ENCODE measurements at regions not wholly inside any gene's neighbourhood (a gene's known extent, or its start where the extent isn't known, plus 50 kb on each side); places are given as distances from the start of the nearest gene placed in this dataset.
"Not testable (repeated sequence)": the region's sequence is repeated elsewhere in the genome, so short reads cannot be mapped to it uniquely, and the experiment has no call there.

DNA sequence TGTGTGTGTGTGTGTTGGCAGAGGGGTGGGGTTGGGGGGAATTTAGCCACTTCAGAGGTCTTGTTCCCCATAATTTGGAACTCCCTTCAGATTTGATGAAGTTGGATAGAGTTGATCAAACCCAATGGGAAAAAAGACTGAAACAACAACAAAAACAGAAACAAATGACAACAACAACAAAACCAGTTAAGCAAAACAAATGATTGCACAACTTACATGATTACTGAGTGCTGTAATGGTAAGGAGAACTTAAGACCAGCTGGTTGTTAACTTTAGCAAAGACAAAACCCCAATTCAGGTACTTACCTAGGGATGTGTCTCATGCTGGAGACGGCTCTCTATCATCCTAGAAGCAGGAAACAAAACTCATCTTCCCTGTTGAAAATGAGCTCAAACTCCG, 107.8 kb upstream of the DDHD1 start:
- Histone ChIP-seq H3K4me3 (ENCODE audit: low read length) (no peak overlapping the region), H2AK5ac (ENCODE audit: low read length) (peak overlapping the region; percentile 44), H3K4me1 (ENCODE audit: control insufficient read depth, low read depth, low read length) (no peaks in the 10 kb centered on the region), H3K27ac (ENCODE audit: low read depth, low read length) (peak overlapping the region; percentile 39), H3K27me3 (ENCODE audit: insufficient read depth, low read length, poor library complexity) (no peaks in the 10 kb centered on the region), H2BK15ac (replicated peaks; ENCODE audit: low read depth) (no peak overlapping the region), H3K36me3 (ENCODE audit: control insufficient read depth, insufficient read depth, low read length) (no peaks in the 10 kb centered on the region), H3K9ac (ENCODE audit: low read length) (no peak overlapping the region), H4K8ac (ENCODE audit: low read depth, low read length) (no peak overlapping the region), H3K4me2 (ENCODE audit: low read length) (no peak overlapping the region), H3K79me2 (ENCODE audit: control insufficient read depth, insufficient read depth, low read length) (no peaks in the 10 kb centered on the region), H2BK120ac (ENCODE audit: low read depth, low read length) (peak overlapping the region; percentile 92), H4K5ac (ENCODE audit: low read length) (no peak overlapping the region), H3K79me1 (ENCODE audit: low read length) (no peaks in the 10 kb centered on the region), H3K18ac (ENCODE audit: low read length) (peak overlapping the region; percentile 83), H3K4ac (ENCODE audit: low read depth, low read length) (peak overlapping the region; percentile 20), H3K23ac (ENCODE audit: low read length) (no peak overlapping the region), H3K56ac (ENCODE audit: low read length) (peak overlapping the region; percentile 53), H2BK5ac (ENCODE audit: low read length) (peak overlapping the region; percentile 89)
- WGBS (ENCODE audit: extremely low coverage, insufficient coverage, low lambda C conversion rate) = no CpG with 5 or more reads among the region's 2 CpGs
- peak; percentile 7 for DNase-seq

GRCh38 chr14:53260286-53260685, 107.2 kb upstream of the DDHD1 start:
- no peak overlapping the region for H2BK15ac ChIP-seq (replicated peaks; ENCODE audit: low read depth)
- no peak overlapping the region for H3K9ac ChIP-seq (ENCODE audit: low read length)
- H3K79me1 ChIP-seq (ENCODE audit: low read length) = no peaks in the 10 kb centered on the region
- H3K27ac ChIP-seq (ENCODE audit: low read depth, low read length) = no peak overlapping the region
- no peak overlapping the region for H3K4me2 ChIP-seq (ENCODE audit: low read length)
- no peaks in the 10 kb centered on the region for H3K36me3 ChIP-seq (ENCODE audit: control insufficient read depth, insufficient read depth, low read length)
- no peaks in the 10 kb centered on the region for H3K27me3 ChIP-seq (ENCODE audit: insufficient read depth, low read length, poor library complexity)
- no peak overlapping the region for H3K56ac ChIP-seq (ENCODE audit: low read length)
- no peak overlapping the region for H4K8ac ChIP-seq (ENCODE audit: low read depth, low read length)
- H3K23ac ChIP-seq (ENCODE audit: low read length) = no peak overlapping the region
- no CpG with 5 or more reads among the region's 5 CpGs for WGBS (ENCODE audit: extremely low coverage, insufficient coverage, low lambda C conversion rate)
- peak; percentile 85 for DNase-seq
- H3K18ac ChIP-seq (ENCODE audit: low read length) = no peak overlapping the region
- no peak overlapping the region for H2BK120ac ChIP-seq (ENCODE audit: low read depth, low read length)
- no peak overlapping the region for H3K4me3 ChIP-seq (ENCODE audit: low read length)
- H2AK5ac ChIP-seq (ENCODE audit: low read length) = no peak overlapping the region
- H2BK5ac ChIP-seq (ENCODE audit: low read length) = no peak overlapping the region
- H3K79me2 ChIP-seq (ENCODE audit: control insufficient read depth, insufficient read depth, low read length) = no peaks in the 10 kb centered on the region
- no peak overlapping the region for H3K4ac ChIP-seq (ENCODE audit: low read depth, low read length)
- H4K5ac ChIP-seq (ENCODE audit: low read length) = no peak overlapping the region
- no peaks in the 10 kb centered on the region for H3K4me1 ChIP-seq (ENCODE audit: control insufficient read depth, low read depth, low read length)

DNA sequence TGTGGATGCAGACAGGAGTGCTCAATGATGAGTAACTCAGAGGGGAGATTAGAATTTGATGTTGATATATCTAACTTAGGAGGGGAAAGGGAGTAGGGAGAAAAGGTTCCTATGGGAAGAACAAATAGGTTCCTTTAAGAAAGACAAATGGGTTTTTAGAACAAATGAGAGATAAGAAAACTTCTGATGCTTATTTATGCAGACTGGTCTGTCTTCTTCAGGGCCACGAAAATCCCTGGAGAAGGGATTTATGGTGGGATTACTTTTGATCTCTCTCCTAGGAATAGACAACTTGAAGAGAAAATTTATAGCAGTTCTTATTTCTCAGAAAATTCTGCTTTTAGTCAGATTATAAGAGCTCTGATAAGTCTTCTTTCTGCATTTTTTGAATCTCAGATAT, 99.0 kb upstream of the DDHD1 start:
- Histone ChIP-seq H3K4me3 (ENCODE audit: low read length) (no peak overlapping the region), H2AK5ac (ENCODE audit: low read length) (no peak overlapping the region), H3K4me1 (ENCODE audit: control insufficient read depth, low read depth, low read length) (no peaks in the 10 kb centered on the region), H4K5ac (ENCODE audit: low read length) (no peak overlapping the region), H3K4ac (ENCODE audit: low read depth, low read length) (no peak overlapping the region), H3K27me3 (ENCODE audit: insufficient read depth, low read length, poor library complexity) (no peaks in the 10 kb centered on the region), H3K27ac (ENCODE audit: low read depth, low read length) (no peak overlapping the region), H3K23ac (ENCODE audit: low read length) (no peak overlapping the region), H3K9ac (ENCODE audit: low read length) (no peak overlapping the region), H3K56ac (ENCODE audit: low read length) (no peak overlapping the region), H3K18ac (ENCODE audit: low read length) (no peak overlapping the region), H4K8ac (ENCODE audit: low read depth, low read length) (no peak overlapping the region), H2BK120ac (ENCODE audit: low read depth, low read length) (no peak overlapping the region), H3K79me2 (ENCODE audit: control insufficient read depth, insufficient read depth, low read length) (no peaks in the 10 kb centered on the region), H3K36me3 (ENCODE audit: control insufficient read depth, insufficient read depth, low read length) (no peaks in the 10 kb centered on the region), H2BK15ac (replicated peaks; ENCODE audit: low read depth) (no peak overlapping the region), H3K79me1 (ENCODE audit: low read length) (no peaks in the 10 kb centered on the region), H2BK5ac (ENCODE audit: low read length) (no peak overlapping the region), H3K4me2 (ENCODE audit: low read length) (no peak overlapping the region)
- no peak for DNase-seq
- no CpG with 5 or more reads among the region's 1 CpG for WGBS (ENCODE audit: extremely low coverage, insufficient coverage, low lambda C conversion rate)

GRCh38 chr14:53249059-53249458, 95.9 kb upstream of the DDHD1 start:
- H3K4me3 ChIP-seq (ENCODE audit: low read length) = no peak overlapping the region
- H3K36me3 ChIP-seq (ENCODE audit: control insufficient read depth, insufficient read depth, low read length) = no peaks in the 10 kb centered on the region
- no peak overlapping the region for H3K56ac ChIP-seq (ENCODE audit: low read length)
- no peak overlapping the region for H2BK120ac ChIP-seq (ENCODE audit: low read depth, low read length)
- no peaks in the 10 kb centered on the region for H3K27me3 ChIP-seq (ENCODE audit: insufficient read depth, low read length, poor library complexity)
- no peak overlapping the region for H2BK5ac ChIP-seq (ENCODE audit: low read length)
- no peak overlapping the region for H4K5ac ChIP-seq (ENCODE audit: low read length)
- H3K23ac ChIP-seq (ENCODE audit: low read length) = no peak overlapping the region
- no peak overlapping the region for H2BK15ac ChIP-seq (replicated peaks; ENCODE audit: low read depth)
- no peak overlapping the region for H3K27ac ChIP-seq (ENCODE audit: low read depth, low read length)
- no peak overlapping the region for H3K4ac ChIP-seq (ENCODE audit: low read depth, low read length)
- H3K9ac ChIP-seq (ENCODE audit: low read length) = no peak overlapping the region
- no CpG with 5 or more reads among the region's 1 CpG for WGBS (ENCODE audit: extremely low coverage, insufficient coverage, low lambda C conversion rate)
- no peaks in the 10 kb centered on the region for H3K79me2 ChIP-seq (ENCODE audit: control insufficient read depth, insufficient read depth, low read length)
- H3K18ac ChIP-seq (ENCODE audit: low read length) = no peak overlapping the region
- H3K4me2 ChIP-seq (ENCODE audit: low read length) = no peak overlapping the region
- DNase-seq = no peak
- no peak overlapping the region for H4K8ac ChIP-seq (ENCODE audit: low read depth, low read length)
- H3K79me1 ChIP-seq (ENCODE audit: low read length) = no peaks in the 10 kb centered on the region
- H3K4me1 ChIP-seq (ENCODE audit: control insufficient read depth, low read depth, low read length) = no peaks in the 10 kb centered on the region
- H2AK5ac ChIP-seq (ENCODE audit: low read length) = no peak overlapping the region

DNA sequence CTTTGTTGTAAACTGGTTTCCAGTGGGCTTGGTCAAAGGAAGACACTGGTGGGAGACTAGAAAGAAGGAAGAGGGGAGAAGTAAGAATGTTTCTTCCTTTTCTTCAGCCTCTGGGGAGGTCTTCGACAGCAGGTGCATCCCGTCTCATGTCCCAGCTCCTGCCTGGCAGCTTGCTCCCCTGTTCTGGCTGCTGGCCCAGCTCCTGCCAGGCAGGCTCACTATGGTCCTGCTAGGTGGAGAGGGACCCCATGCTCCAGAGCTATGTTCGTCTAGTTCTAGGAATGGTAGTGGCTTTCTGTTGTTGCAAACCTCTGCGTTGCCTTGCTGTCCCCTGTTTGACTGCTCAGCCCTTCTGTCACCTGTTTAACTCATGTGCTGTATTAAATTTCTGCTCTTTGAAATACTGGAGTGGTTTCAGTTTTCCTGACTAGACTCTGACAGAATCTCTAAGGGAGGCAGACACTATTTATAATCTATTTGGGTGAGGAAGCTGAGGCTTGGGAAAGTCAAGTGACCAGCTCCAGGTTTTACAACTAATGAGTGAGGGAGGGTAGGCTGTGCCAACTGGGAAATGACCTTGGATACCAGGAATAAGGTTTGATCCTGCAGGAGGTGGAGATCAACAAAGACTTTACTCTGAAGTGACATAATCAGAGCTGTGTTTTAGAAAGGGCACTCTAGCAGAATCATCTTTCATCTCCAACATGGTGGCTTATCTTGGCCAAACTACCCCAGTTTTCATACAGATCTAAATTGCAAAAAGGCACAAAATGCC, 94.7 kb upstream of the DDHD1 start:
- Histone ChIP-seq H2BK120ac (ENCODE audit: low read depth, low read length) (no peak overlapping the region), H3K23ac (ENCODE audit: low read length) (no peak overlapping the region), H3K79me2 (ENCODE audit: control insufficient read depth, insufficient read depth, low read length) (no peaks in the 10 kb centered on the region), H3K9ac (ENCODE audit: low read length) (no peak overlapping the region), H3K18ac (ENCODE audit: low read length) (no peak overlapping the region), H3K79me1 (ENCODE audit: low read length) (no peaks in the 10 kb centered on the region), H3K4ac (ENCODE audit: low read depth, low read length) (no peak overlapping the region), H2BK5ac (ENCODE audit: low read length) (no peak overlapping the region), H3K36me3 (ENCODE audit: control insufficient read depth, insufficient read depth, low read length) (no peaks in the 10 kb centered on the region), H3K27ac (ENCODE audit: low read depth, low read length) (no peak overlapping the region), H3K4me1 (ENCODE audit: control insufficient read depth, low read depth, low read length) (no peaks in the 10 kb centered on the region), H4K8ac (ENCODE audit: low read depth, low read length) (no peak overlapping the region), H3K4me2 (ENCODE audit: low read length) (no peak overlapping the region), H3K4me3 (ENCODE audit: low read length) (no peak overlapping the region), H2BK15ac (replicated peaks; ENCODE audit: low read depth) (no peak overlapping the region), H3K27me3 (ENCODE audit: insufficient read depth, low read length, poor library complexity) (no peaks in the 10 kb centered on the region), H4K5ac (ENCODE audit: low read length) (no peak overlapping the region), H2AK5ac (ENCODE audit: low read length) (no peak overlapping the region), H3K56ac (ENCODE audit: low read length) (no peak overlapping the region)
- no peak for DNase-seq
- no CpG with 5 or more reads among the region's 4 CpGs for WGBS (ENCODE audit: extremely low coverage, insufficient coverage, low lambda C conversion rate)

- H3K36me3 ChIP-seq (ENCODE audit: control insufficient read depth, insufficient read depth, low read length); H2BK15ac ChIP-seq (replicated peaks; ENCODE audit: low read depth); H3K23ac ChIP-seq (ENCODE audit: low read length); H3K56ac ChIP-seq (ENCODE audit: low read length); H3K27me3 ChIP-seq (ENCODE audit: insufficient read depth, low read length, poor library complexity); DNase-seq; H2BK120ac ChIP-seq (ENCODE audit: low read depth, low read length); H3K4me2 ChIP-seq (ENCODE audit: low read length); H3K27ac ChIP-seq (ENCODE audit: low read depth, low read length); H3K18ac ChIP-seq (ENCODE audit: low read length); H3K79me2 ChIP-seq (ENCODE audit: control insufficient read depth, insufficient read depth, low read length); H4K8ac ChIP-seq (ENCODE audit: low read depth, low read length); H3K4ac ChIP-seq (ENCODE audit: low read depth, low read length); H2AK5ac ChIP-seq (ENCODE audit: low read length); H3K9ac ChIP-seq (ENCODE audit: low read length); H3K79me1 ChIP-seq (ENCODE audit: low read length); H2BK5ac ChIP-seq (ENCODE audit: low read length); H3K4me1 ChIP-seq (ENCODE audit: control insufficient read depth, low read depth, low read length); H4K5ac ChIP-seq (ENCODE audit: low read length); H3K4me3 ChIP-seq (ENCODE audit: low read length): not testable (repeated sequence)
- no CpG with 5 or more reads among the region's 3 CpGs for WGBS (ENCODE audit: extremely low coverage, insufficient coverage, low lambda C conversion rate)
Measured at GRCh38 chr14:53242898-53243297, 89.8 kb upstream of the DDHD1 start.
